ENCODE measurements at regions not wholly inside any gene's neighbourhood (a gene's known extent, or its start where the extent isn't known, plus 50 kb on each side); places are given as distances from the start of the nearest gene placed in this dataset.

GRCh38 chr2:64930258-64930671, 58.9 kb upstream of the SLC1A4 start:
- Histone ChIP-seq H3K36me3 (replicated peaks in 1 of 2) (no peaks in the 10 kb centered on the region), H3K9me3 (replicated peaks in 1 of 3) (no peaks in the 10 kb centered on the region), H3K27ac (no peak overlapping the region), H3K27me3 (no peaks in the 10 kb centered on the region), H3K4me3 (no peak overlapping the region), H3K4me1 (replicated peaks in 1 of 2) (no peaks in the 10 kb centered on the region)
- DNase-seq, result no peak
- 76 to 79% (median 78%) methylated on average over 1 of the region's 1 CpG for WGBS, 4 donors
- no peak for TF ChIP-seq POLR2A (IDR thresholded peaks at IDR 0.05)
- no peak for TF ChIP-seq CTCF (IDR thresholded peaks at IDR 0.05)
- intact Hi-C loops (cut with DNase I), result no loop called here

GRCh38 chr2:64931246-64932115, 57.7 kb upstream of the SLC1A4 start:
- Histone ChIP-seq H3K4me1 (replicated peaks in 1 of 2) (no peaks in the 10 kb centered on the region), H3K27ac (no peak overlapping the region), H3K36me3 (replicated peaks in 1 of 2) (no peaks in the 10 kb centered on the region), H3K4me3 (no peak overlapping the region), H3K27me3 (no peaks in the 10 kb centered on the region), H3K9me3 (replicated peaks in 1 of 3) (no peaks in the 10 kb centered on the region)
- TF ChIP-seq CTCF (IDR thresholded peaks at IDR 0.05) (no peak), POLR2A (IDR thresholded peaks at IDR 0.05) (no peak)
- WGBS, 4 donors, result 79 to 87% (median 85%) methylated on average over 9 of the region's 9 CpGs
- intact Hi-C loops (cut with DNase I), result no loop called here
- no peak for DNase-seq

- Histone ChIP-seq H3K36me3 (replicated peaks in 1 of 2) (no peaks in the 10 kb centered on the region), H3K4me3 (no peak overlapping the region), H3K9me3 (replicated peaks in 1 of 3) (no peaks in the 10 kb centered on the region), H3K27me3 (no peaks in the 10 kb centered on the region), H3K27ac (no peak overlapping the region), H3K4me1 (replicated peaks in 1 of 2) (no peaks in the 10 kb centered on the region)
- intact Hi-C loops (cut with DNase I), result no loop called here
- WGBS, 4 donors, result 49 to 56% (median 51%) methylated on average over 1 of the region's 1 CpG
- no peak for TF ChIP-seq POLR2A (IDR thresholded peaks at IDR 0.05)
- no peak for DNase-seq
These were observed 57.2 kb upstream of the SLC1A4 start for GRCh38 chr2:64932116-64932370.

- H3K4me3 ChIP-seq, result no peak overlapping the region
- H3K4me1 ChIP-seq (replicated peaks in 1 of 2), result peaks cover 0 to 3% of the 10 kb centered on the region in 2 donors
- no peaks in the 10 kb centered on the region for H3K9me3 ChIP-seq (replicated peaks in 1 of 3)
- WGBS, 4 donors, result 64 to 73% (median 68%) methylated on average over 9 of the region's 9 CpGs
- intact Hi-C loops (cut with DNase I), result no loop called here
- no peaks in the 10 kb centered on the region for H3K36me3 ChIP-seq (replicated peaks in 1 of 2)
- no peak overlapping the region for H3K27ac ChIP-seq
- H3K27me3 ChIP-seq, result no peaks in the 10 kb centered on the region
- TF ChIP-seq POLR2A (IDR thresholded peaks at IDR 0.05) (no peak), CTCF (IDR thresholded peaks at IDR 0.05) (no peak)
- DNase-seq, result no peak
These were observed 56.6 kb upstream of the SLC1A4 start for GRCh38 chr2:64932371-64933216.
